Testis (tissue), 2 donors: ENCODE measurements at regions not wholly inside any gene's neighbourhood (a gene's known extent, or its start where the extent isn't known, plus 50 kb on each side); places are given as distances from the start of the nearest gene placed in this dataset.
A peak's percentile ranks its signal among the peaks of the same experiment; 100 is the strongest.

Experiments used
- DNase-seq: peaks from one replicate; pipeline ENCODE4 v3.0.0-alpha.2; 2019
- H3K27ac ChIP-seq, 2 donors: fragments of 200-600 bp; sonication (generic); one replicate each; pipeline ENCODE4 v1.5.1; 2019
- H3K27me3 ChIP-seq: fragments of 200-600 bp; sonication (generic); one replicate; pipeline ENCODE4 v1.5.1; 2019
- H3K36me3 ChIP-seq: fragments of 200-600 bp; sonication (generic); one replicate; pipeline ENCODE4 v1.5.1; 2017; ENCODE audit warnings: low read depth; ENCODE audit errors: missing control alignments
- H3K4me1 ChIP-seq: fragments of 200-600 bp; sonication (generic); one replicate; pipeline ENCODE4 v1.5.1; 2019
- H3K4me3 ChIP-seq, 2 donors: fragments of 200-600 bp; sonication (generic); one replicate each; pipeline ENCODE4 v1.5.1; 2017 to 2019
- H3K9me3 ChIP-seq: fragments of 200-600 bp; sonication (generic); one replicate; pipeline ENCODE4 v1.5.1; 2017
- CTCF ChIP-seq, 3 experiments: fragments of 450-650 bp in 2 of 3; fragments of 200-600 bp in 1 of 3; sonication (generic) in 1 of 3; IDR thresholded peaks; one replicate each; pipeline ENCODE4 v1.5.1; 2016 to 2019; ENCODE audit warnings: antibody characterized with exemption in 3 of 3, mild to moderate bottlenecking in 2 of 3, moderate library complexity in 1 of 3
- POLR2A ChIP-seq: fragments of 450-650 bp; IDR thresholded peaks from one replicate; pipeline ENCODE4 v1.6.1; 2017; ENCODE audit warnings: antibody characterized with exemption, mild to moderate bottlenecking, moderate library complexity
- WGBS, 2 donors: methylation state at CpG; one replicate each; pipeline ENCODE4 v1.1.5; 2018; 5-methylcytosine and 5-hydroxymethylcytosine counted together
- intact Hi-C: fragments of 100-400 bp; cut with DNase I; formaldehyde crosslinking; loops from one replicate; pipeline ENCODE4 v1.15.1; 2023; ENCODE audit warnings: low total_unique reads

GRCh38 chrX:146127617-146128016 lies 310.0 kb downstream of the SLITRK2 start:
- Histone ChIP-seq H3K27ac (no peak overlapping the region), H3K9me3 (no peaks in the 10 kb centered on the region), H3K4me1 (no peaks in the 10 kb centered on the region), H3K27me3 (no peaks in the 10 kb centered on the region), H3K36me3 (no peaks in the 10 kb centered on the region), H3K4me3 (no peak overlapping the region)
- no peak for DNase-seq
- TF ChIP-seq POLR2A (no peak), CTCF (IDR thresholded peaks at IDR 0.05) (no peak)
- intact Hi-C loops, result no loop called here
- WGBS, 2 donors, result 86 to 92% methylated on average over 1 of the region's 1 CpG

GRCh38 chrX:146141221-146141620 lies 323.6 kb downstream of the SLITRK2 start:
- WGBS, 2 donors, result 58 to 78% methylated on average over 2 to 4 of the region's 4 CpGs
- H3K27ac ChIP-seq, result no peak overlapping the region
- no peaks in the 10 kb centered on the region for H3K36me3 ChIP-seq
- DNase-seq, result no peak
- H3K4me3 ChIP-seq, result no peak overlapping the region
- H3K9me3 ChIP-seq, result no peaks in the 10 kb centered on the region
- intact Hi-C loops, result no loop called here
- TF ChIP-seq CTCF (IDR thresholded peaks at IDR 0.05), result no peak
- no peak for TF ChIP-seq POLR2A
- H3K4me1 ChIP-seq, result no peaks in the 10 kb centered on the region
- H3K27me3 ChIP-seq, result no peaks in the 10 kb centered on the region

GRCh38 chrX:146144039-146144438 lies 326.4 kb downstream of the SLITRK2 start:
- no peaks in the 10 kb centered on the region for H3K9me3 ChIP-seq
- intact Hi-C loops, result no loop called here
- no peak overlapping the region for H3K4me3 ChIP-seq
- no peak for DNase-seq
- H3K27ac ChIP-seq, result no peak overlapping the region
- no peaks in the 10 kb centered on the region for H3K4me1 ChIP-seq
- TF ChIP-seq CTCF (IDR thresholded peaks at IDR 0.05) (no peak), POLR2A (no peak)
- no peaks in the 10 kb centered on the region for H3K36me3 ChIP-seq
- H3K27me3 ChIP-seq, result no peaks in the 10 kb centered on the region
- 73 to 76% methylated on average over 5 of the region's 5 CpGs for WGBS, 2 donors

- Histone ChIP-seq H3K27ac (no peak overlapping the region), H3K4me1 (no peaks in the 10 kb centered on the region), H3K9me3 (no peaks in the 10 kb centered on the region), H3K36me3 (no peaks in the 10 kb centered on the region), H3K4me3 (no peak overlapping the region), H3K27me3 (no peaks in the 10 kb centered on the region)
- WGBS, 2 donors, result 55 to 57% methylated on average over 4 of the region's 4 CpGs
- DNase-seq, result peak; percentile 45
- intact Hi-C loops, result no loop called here
- no peak for TF ChIP-seq CTCF (IDR thresholded peaks at IDR 0.05)
- TF ChIP-seq POLR2A, result no peak
Observed at GRCh38 chrX:146154191-146154590, 336.6 kb downstream of the SLITRK2 start.

GRCh38 chrX:146160443-146161203 lies 343.0 kb downstream of the SLITRK2 start:
- no peaks in the 10 kb centered on the region for H3K36me3 ChIP-seq
- no peaks in the 10 kb centered on the region for H3K27me3 ChIP-seq
- no peak overlapping the region for H3K27ac ChIP-seq
- intact Hi-C loops, result no loop called here
- H3K9me3 ChIP-seq, result no peaks in the 10 kb centered on the region
- H3K4me3 ChIP-seq, result no peak overlapping the region
- no peak for TF ChIP-seq POLR2A
- no peak for TF ChIP-seq CTCF (IDR thresholded peaks at IDR 0.05)
- no peak for DNase-seq
- H3K4me1 ChIP-seq, result no peaks in the 10 kb centered on the region
